HUES48 (cell line): ENCODE measurements at regions not wholly inside any gene's neighbourhood (a gene's known extent, or its start where the extent isn't known, plus 50 kb on each side); places are given as distances from the start of the nearest gene placed in this dataset.

Experiments
- H3K27ac ChIP-seq: one replicate; pipeline ENCODE4 v1.7.0; 2013; ENCODE audit warnings: low read depth, low read length, inconsistent platforms
- H3K27me3 ChIP-seq: 2 replicates; pipeline ENCODE4 v1.6.1; 2013; ENCODE audit warnings: mild to moderate bottlenecking, low read length; ENCODE audit not compliant: control insufficient read depth, insufficient read depth
- H3K36me3 ChIP-seq: 2 replicates; pipeline ENCODE4 v1.6.1; 2013; ENCODE audit warnings: low read length; ENCODE audit not compliant: control insufficient read depth, insufficient read depth
- H3K4me1 ChIP-seq: 2 replicates; pipeline ENCODE4 v1.6.1; 2013; ENCODE audit warnings: mild to moderate bottlenecking, low read length; ENCODE audit not compliant: control insufficient read depth, insufficient read depth
- H3K4me3 ChIP-seq: 2 replicates; pipeline ENCODE4 v1.5.1; 2013; ENCODE audit warnings: mild to moderate bottlenecking, low read depth, low read length
- H3K9ac ChIP-seq: 2 replicates; pipeline ENCODE4 v1.6.1; 2013; ENCODE audit warnings: mild to moderate bottlenecking, low read depth, low read length, moderate library complexity
- H3K9me3 ChIP-seq: 2 replicates; pipeline ENCODE4 v1.6.1; 2013; ENCODE audit warnings: low read length; ENCODE audit not compliant: control insufficient read depth, insufficient read depth

GRCh38 chr11:90757849-90758494 is 535.1 kb upstream of the CHORDC1 start:
- H3K27ac ChIP-seq: no peak overlapping the region
- H3K36me3 ChIP-seq: no peaks in the 10 kb centered on the region
- no peaks in the 10 kb centered on the region for H3K4me1 ChIP-seq
- no peaks in the 10 kb centered on the region for H3K27me3 ChIP-seq
- H3K9ac ChIP-seq: no peak overlapping the region
- H3K9me3 ChIP-seq: no peaks in the 10 kb centered on the region
- H3K4me3 ChIP-seq: no peak overlapping the region

GRCh38 chr11:90756617-90757016 is 533.8 kb upstream of the CHORDC1 start:
- Histone ChIP-seq H3K9me3 (no peaks in the 10 kb centered on the region), H3K4me1 (no peaks in the 10 kb centered on the region), H3K27me3 (no peaks in the 10 kb centered on the region), H3K4me3 (no peak overlapping the region), H3K36me3 (no peaks in the 10 kb centered on the region), H3K9ac (no peak overlapping the region), H3K27ac (no peak overlapping the region)

- Histone ChIP-seq H3K9me3 (no peaks in the 10 kb centered on the region), H3K27ac (no peak overlapping the region), H3K27me3 (no peaks in the 10 kb centered on the region), H3K36me3 (no peaks in the 10 kb centered on the region), H3K4me1 (no peaks in the 10 kb centered on the region), H3K4me3 (no peak overlapping the region), H3K9ac (no peak overlapping the region)
Observed at GRCh38 chr11:90753546-90753945, 530.7 kb upstream of the CHORDC1 start.

DNA sequence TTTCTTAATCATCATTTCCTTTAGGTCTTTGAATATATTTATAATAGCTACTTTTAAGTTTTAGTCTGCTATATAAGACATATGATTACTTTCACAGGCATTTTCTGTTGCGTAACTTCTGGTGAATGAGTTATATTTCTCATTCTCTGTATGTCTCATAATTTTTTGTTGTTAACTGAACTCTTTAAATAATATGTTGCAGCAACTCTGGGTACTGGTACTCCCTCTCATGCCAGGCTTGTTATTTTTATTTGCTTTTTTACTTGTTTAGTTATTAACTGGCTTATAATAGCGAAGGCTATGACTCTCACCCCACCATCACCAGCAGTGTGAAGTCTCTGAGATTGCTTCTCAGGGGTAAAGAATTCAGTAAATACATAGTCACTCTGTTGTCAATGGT is 524.2 kb upstream of the CHORDC1 start:
- Histone ChIP-seq H3K4me1 (no peaks in the 10 kb centered on the region), H3K27ac (no peak overlapping the region), H3K36me3 (no peaks in the 10 kb centered on the region), H3K27me3 (no peaks in the 10 kb centered on the region), H3K4me3 (no peak overlapping the region), H3K9ac (no peak overlapping the region), H3K9me3 (peaks cover 15% of the 10 kb centered on the region)

DNA sequence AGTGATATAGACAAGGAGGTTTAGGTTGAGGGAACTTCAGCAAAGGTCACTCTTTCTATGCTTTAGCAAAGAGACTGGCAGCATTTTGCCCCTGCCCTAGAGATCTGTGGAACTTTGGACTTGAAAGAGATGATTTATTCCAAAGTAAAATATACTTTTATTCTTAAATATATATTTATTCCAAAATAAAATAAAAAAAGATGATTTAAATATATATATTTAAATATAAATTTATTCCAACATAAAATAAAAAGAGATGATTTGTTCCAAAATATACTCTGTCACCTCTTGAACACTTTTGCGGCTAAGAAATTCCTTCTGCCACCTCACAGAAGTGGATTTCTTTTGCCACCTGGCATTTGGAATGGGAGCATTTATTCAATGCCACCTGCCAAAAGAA is 521.3 kb upstream of the CHORDC1 start:
- no peaks in the 10 kb centered on the region for H3K4me1 ChIP-seq
- no peaks in the 10 kb centered on the region for H3K27me3 ChIP-seq
- H3K9me3 ChIP-seq: peaks cover 15% of the 10 kb centered on the region
- H3K9ac ChIP-seq: no peak overlapping the region
- H3K27ac ChIP-seq: no peak overlapping the region
- no peaks in the 10 kb centered on the region for H3K36me3 ChIP-seq
- no peak overlapping the region for H3K4me3 ChIP-seq

- H3K4me1 ChIP-seq: peaks cover 17% of the 10 kb centered on the region
- H3K27ac ChIP-seq: no peak overlapping the region
- no peaks in the 10 kb centered on the region for H3K27me3 ChIP-seq
- no peak overlapping the region for H3K9ac ChIP-seq
- H3K36me3 ChIP-seq: no peaks in the 10 kb centered on the region
- no peaks in the 10 kb centered on the region; the same call in 1 of the 2 replicates for H3K9me3 ChIP-seq
- no peak overlapping the region for H3K4me3 ChIP-seq
Observed at GRCh38 chr11:90738799-90739198, 516.0 kb upstream of the CHORDC1 start.

DNA sequence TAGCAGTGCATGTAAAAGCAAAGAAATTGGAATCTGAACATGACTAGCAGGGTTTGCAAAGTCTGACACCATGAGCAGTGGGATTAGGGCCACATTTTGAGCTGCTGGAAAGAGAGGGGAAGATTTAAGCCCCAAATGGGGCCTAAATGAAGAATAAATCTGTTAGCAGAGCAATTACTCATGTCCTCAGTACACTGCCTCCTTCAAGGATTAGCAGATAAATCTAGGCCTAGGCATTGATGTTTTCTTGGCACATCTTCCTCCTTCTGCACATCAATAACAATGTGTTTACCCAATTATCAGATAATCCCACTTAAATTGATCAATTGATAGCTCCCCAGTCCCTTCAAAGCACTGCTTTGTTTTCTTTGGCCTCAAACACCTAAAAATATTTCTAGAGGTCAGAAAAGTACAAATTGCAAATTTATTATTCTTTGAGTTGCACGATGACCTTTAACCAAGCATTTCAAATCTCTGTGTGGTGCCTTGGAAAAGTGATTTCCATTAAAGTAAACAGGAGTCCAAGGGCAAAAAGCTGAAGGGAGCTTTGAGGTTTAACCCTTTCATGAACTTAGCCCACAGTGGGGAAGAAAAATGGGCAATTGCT is 514.7 kb upstream of the CHORDC1 start:
- Histone ChIP-seq H3K4me3 (no peak overlapping the region), H3K27me3 (no peaks in the 10 kb centered on the region), H3K9ac (no peak overlapping the region), H3K4me1 (peaks cover 17% of the 10 kb centered on the region), H3K36me3 (no peaks in the 10 kb centered on the region), H3K27ac (peak overlapping the region; percentile 16), H3K9me3 (no peaks in the 10 kb centered on the region)

DNA sequence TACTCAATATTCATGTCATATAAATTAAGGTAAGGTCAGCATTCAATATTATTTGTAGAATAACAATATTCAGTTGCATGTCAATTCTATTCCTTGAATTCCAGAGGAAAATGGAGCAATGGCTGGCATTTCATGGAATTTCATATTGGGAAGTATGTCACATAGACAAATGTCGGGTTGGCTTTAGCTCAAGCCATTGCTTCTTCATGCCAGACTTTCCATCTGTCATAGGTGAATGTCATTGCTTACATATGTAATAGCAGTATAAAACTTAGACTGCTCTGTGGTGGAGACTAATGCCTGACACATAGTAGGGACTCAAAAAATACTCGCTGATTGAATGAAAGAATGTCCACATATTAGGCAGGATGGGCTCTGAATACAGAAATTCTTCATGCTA is 509.6 kb upstream of the CHORDC1 start:
- Histone ChIP-seq H3K4me1 (peaks cover 11% of the 10 kb centered on the region), H3K9ac (no peak overlapping the region), H3K27me3 (no peaks in the 10 kb centered on the region), H3K27ac (no peak overlapping the region), H3K4me3 (no peak overlapping the region), H3K36me3 (no peaks in the 10 kb centered on the region), H3K9me3 (no peaks in the 10 kb centered on the region)

- H3K9ac ChIP-seq: no peak overlapping the region
- no peak overlapping the region for H3K27ac ChIP-seq
- H3K27me3 ChIP-seq: no peaks in the 10 kb centered on the region
- H3K9me3 ChIP-seq: peaks cover 11% of the 10 kb centered on the region; the same call in 1 of the 2 replicates
- no peaks in the 10 kb centered on the region for H3K36me3 ChIP-seq
- no peaks in the 10 kb centered on the region for H3K4me1 ChIP-seq
- no peak overlapping the region for H3K4me3 ChIP-seq
Observed at GRCh38 chr11:90723475-90723874, 500.6 kb upstream of the CHORDC1 start.

GRCh38 chr11:90722552-90723190 is 499.8 kb upstream of the CHORDC1 start:
- H3K9ac ChIP-seq: no peak overlapping the region
- H3K4me3 ChIP-seq: no peak overlapping the region
- no peaks in the 10 kb centered on the region for H3K27me3 ChIP-seq
- H3K36me3 ChIP-seq: no peaks in the 10 kb centered on the region
- 0 out of 2 replicates have a peak, but pooled peaks cover under 1% of the 10 kb centered on the region for H3K4me1 ChIP-seq
- H3K9me3 ChIP-seq: peaks cover 11% of the 10 kb centered on the region; the same call in 1 of the 2 replicates
- H3K27ac ChIP-seq: no peak overlapping the region

GRCh38 chr11:90717522-90717921 is 494.7 kb upstream of the CHORDC1 start:
- H3K4me1 ChIP-seq: 0 out of 2 replicates have a peak, but pooled peaks cover 5% of the 10 kb centered on the region
- no peaks in the 10 kb centered on the region for H3K36me3 ChIP-seq
- H3K9me3 ChIP-seq: peaks cover 9% of the 10 kb centered on the region; the same call in 1 of the 2 replicates
- no peak overlapping the region for H3K27ac ChIP-seq
- H3K4me3 ChIP-seq: no peak overlapping the region
- H3K27me3 ChIP-seq: no peaks in the 10 kb centered on the region
- H3K9ac ChIP-seq: no peak overlapping the region
